Dermis microvascular lymphatic vessel endothelial cell (primary cell): ENCODE measurements at regions not wholly inside any gene's neighbourhood (a gene's known extent, or its start where the extent isn't known, plus 50 kb on each side); places are given as distances from the start of the nearest gene placed in this dataset.

Experiments used
- DNase-seq, 2 donors: peaks; one replicate each; pipeline versions ENCODE4 v3.0.0 to v3.0.0-alpha.2; 2010; ENCODE audit warnings: low read depth in 2 of 2

DNA sequence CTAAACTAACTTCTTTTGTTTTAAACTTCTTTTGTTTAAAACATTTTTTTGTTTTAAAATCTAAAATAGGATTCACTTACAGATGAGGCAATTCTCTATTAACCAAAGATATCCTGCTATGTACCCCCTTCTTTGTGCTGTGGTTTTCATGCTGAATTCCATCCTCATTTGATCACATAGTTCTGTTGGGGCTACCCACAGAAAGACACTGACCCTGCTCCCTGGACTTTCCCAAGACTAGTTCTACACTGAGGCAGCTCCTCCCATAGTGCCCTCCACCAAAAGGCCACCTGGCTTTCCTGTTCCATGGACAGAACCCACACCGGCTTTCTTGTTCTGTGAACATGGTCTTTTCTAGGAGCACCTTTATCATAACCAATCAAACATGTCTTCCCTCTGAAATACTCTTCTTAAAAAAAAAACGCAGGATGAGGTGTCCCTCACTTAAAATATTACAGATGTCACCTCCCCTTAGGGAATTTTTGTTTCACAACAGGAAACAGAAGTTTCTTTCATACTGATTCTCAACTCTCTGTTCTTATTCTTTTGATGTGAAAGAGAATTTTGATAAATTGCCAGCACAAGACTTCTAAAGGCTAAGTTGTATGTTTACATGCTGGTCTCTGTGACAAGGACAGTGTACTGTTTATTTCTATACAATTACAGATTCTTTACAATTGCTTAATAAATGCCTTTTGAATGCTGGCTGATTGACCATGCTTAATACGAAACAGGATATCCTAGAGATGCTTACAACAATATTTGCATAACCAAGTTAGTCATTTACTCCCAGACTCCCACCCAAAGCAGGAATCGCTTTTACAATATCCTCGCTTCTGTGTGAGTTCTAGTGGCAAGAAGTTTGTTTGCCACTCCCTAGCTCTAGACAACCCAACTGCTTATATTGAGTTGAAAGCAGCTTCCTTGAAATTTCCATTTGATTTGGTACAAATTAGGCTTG is 300.4 kb downstream of the DTWD2 start:
- DNase-seq, result no peak

DNA sequence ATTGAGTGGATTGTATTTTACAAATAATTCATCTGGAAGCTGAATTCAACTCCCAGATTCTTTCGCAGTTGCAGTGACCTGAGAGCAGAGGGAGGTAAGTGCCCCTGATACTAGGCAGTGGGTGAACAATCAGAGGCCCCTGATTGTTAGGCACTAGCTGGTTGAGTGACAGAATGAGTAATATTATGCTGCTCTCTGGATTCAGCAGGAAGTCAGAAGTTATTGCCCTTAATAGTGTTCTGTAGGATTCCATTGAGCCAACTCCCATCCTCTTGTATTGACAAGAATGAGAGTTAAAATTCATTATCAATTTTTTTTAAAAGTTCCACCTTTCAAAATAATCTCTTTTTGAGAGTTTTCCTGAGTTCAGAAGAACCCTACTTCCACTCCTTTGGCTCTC is 301.2 kb downstream of the DTWD2 start:
- DNase-seq, result no peak

DNA sequence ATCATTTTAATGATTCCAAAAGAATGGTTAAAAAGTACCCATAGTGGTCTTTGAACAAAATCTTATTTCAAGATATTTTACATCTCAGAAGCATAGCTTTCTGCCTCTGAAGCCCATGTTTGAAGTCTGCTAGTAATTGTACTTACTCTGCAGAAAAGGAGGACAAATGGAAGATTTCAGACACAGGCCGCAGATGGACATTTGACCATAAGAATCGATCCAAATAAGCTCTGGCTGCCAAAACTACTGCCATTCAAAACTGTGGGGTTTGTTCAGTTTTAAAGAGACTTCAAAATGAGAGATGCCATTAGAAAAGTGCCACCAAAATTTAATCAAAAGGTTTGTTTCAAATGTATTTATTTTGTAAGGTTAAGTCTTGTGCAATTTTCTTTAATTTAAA is 306.7 kb downstream of the DTWD2 start:
- no peak for DNase-seq

DNA sequence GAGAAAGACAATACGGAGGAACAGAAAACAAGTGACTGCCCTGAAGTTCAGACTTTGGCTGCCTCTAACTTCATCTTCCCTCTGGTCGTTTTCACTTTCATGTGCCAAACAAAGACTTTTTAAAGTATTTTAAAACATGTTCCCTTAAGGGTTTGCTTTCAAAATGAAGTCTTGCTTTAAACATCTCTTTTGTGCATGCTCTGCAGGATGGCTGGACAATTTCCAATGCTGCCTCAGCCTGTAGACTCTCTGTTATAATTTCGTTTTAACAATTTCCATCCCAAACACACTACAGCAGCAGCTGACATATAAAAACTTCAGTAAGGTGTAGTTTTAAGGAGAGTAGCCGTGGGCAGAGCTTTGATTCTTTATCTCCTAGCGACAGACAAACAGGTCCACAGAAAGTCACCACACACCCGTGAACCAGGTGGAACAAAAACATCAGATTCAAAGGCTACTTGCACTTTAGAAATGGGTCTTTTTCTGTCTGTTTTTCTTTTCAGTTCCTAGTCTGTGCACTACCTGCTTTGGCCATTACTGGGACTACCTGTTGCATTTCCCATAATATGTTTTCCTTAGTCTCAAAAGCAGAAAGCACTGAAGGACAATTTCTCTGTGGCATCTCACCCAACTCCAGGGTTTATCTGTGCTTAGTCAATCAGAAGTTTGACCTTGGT is 308.9 kb downstream of the DTWD2 start:
- no peak for DNase-seq

DNA sequence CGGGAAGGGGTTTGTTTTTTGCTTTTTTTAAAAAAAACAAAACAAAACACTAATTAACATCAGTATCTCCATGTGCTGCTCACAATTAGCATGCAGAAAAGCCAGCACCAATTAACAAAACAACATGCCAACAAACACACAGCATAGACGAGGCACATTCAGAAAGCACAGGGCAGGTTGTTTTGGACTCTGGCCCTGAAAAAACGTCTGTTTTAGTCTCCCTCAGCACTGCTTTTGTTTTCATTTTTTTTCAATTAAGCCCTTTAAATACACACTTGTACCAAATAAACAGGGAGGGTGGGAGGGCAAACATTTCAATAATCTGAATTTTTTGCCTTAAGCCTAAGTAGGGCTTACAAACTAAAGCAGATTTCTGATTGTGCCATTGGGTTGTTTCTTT is 309.6 kb downstream of the DTWD2 start:
- DNase-seq, result no peak

DNA sequence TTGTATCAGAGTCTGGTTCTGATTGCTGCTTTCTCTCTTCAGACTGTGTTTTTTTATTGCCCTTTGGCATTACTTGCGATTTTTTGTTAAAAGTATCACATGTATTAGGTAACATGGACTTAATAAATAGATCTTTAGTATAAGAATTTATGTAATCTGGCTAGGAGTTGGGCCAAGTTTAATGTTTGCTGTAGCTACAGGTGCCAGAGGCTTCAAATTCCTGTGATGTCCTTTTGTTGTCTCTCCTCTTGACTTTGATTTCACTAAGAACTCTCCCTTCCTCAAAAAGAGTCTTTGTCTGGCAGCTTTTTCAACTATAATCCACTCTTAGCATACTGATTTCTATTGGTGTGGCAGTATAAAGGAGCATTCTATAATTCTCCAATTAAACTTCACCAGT is 313.1 kb downstream of the DTWD2 start:
- no peak for DNase-seq

DNA sequence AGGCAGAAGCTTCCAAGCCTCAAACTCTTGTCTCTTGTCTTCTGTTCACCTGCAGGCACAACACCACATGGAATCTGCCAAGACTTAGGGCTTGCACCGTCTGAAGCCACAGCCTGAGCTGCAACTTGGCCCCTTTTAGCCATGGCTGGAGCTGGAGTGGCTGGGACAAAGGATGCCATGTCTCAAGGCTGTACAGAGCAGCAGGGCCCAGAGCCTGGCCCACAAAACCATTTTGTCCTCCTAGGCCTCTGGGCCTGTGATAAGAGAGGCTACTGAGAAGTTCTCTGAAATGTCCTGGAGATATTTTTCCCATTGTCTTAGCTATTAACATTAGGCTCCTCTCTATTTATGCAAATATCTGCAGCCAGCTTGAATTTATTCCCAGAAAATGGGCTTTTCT is 330.8 kb downstream of the DTWD2 start:
- no peak for DNase-seq

DNA sequence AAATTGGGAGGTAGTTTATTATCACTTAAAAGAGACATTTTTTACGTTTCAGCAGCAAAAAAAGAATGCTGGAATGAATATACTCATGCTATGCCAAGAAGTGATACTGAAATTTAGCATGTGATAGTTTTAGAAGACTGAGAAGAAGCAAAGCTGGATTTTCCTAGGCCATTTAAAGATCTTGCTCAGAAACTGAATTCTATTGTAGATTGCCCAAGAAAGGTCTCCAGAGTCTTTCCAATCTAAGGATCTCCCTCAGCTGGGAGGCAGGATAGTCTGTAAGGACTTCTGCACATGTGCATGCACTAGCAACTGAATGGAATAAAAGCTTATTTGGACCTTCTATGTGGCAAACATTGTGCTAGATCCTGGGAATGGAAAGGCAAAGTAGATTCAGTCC is 334.5 kb downstream of the DTWD2 start:
- DNase-seq, result no peak

DNA sequence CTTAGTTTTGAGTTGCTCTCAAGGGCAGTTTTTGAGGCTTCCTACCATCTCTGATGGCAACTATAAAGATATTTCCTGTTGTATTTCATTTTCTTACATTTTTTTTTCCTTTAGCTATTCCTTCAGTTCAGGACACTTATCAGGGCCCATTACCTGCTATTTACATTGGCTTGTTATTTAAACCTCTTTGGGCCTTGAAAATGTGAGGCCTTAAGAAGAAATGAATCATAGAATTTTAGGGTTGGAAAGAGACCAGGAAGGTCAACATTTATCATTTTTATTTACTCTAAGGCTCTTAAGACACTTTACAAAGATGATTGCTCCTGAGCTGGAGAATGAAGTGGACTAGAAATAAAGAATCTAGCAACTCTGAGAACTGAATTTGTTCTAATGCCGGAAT is 335.2 kb downstream of the DTWD2 start:
- DNase-seq, result no peak

DNA sequence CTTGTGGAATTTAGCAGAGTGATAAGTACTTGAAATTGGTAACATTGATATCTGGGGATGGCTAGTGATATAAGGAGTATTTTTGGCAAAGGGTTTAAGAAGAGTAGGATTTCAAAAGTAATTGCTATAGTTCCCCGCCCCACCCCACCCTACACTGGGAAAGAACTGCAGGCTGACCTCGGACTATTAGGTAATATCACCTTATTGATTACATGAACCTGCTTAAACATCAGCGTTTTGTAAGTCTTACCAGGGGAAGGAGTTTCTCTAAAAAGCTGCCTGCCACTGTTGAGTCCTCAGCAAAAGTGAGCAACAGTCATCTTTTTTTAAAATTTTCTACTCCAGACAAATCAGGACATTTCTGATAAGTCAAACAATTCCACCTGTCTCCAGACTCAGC is 337.3 kb downstream of the DTWD2 start:
- DNase-seq, result no peak

DNA sequence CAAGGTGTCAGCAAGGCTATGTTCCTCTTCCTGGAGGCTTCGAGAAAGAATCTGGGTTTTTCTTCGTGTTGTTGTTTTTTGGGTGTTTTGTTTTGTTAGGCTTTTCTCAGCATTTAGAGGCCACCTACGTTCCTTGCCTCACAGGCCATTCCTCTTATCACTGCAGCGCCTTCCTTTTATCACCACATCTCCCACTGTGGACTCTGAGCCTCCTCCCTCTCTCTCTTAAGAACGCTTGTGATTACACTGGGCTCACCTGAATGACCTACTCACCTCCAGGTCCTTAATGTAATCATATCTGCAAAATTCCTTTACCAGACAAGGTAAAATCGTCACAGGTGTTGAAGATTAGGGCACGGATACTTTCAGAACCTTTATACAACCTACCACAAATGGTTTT is 340.8 kb downstream of the DTWD2 start:
- no peak for DNase-seq

DNA sequence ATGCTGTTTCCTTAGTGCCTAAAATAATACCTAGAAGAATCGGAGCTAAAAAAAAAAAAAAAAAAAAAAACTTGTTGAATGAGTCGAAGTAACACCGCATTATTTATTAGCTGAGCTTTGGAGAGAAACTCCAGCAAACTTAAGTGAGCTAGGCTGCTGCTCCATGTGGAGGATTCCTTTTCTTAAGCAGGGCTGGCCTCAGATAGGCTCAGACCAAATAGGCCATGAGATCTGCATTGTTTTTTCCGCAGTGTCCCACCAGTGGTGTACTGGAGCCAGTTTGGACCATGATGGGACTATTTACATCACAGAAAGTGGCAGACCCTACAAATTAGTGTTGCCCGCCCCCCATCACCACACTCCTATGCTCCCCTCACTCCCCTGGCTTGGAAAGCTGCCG is 341.4 kb downstream of the DTWD2 start:
- DNase-seq, result no peak

DNA sequence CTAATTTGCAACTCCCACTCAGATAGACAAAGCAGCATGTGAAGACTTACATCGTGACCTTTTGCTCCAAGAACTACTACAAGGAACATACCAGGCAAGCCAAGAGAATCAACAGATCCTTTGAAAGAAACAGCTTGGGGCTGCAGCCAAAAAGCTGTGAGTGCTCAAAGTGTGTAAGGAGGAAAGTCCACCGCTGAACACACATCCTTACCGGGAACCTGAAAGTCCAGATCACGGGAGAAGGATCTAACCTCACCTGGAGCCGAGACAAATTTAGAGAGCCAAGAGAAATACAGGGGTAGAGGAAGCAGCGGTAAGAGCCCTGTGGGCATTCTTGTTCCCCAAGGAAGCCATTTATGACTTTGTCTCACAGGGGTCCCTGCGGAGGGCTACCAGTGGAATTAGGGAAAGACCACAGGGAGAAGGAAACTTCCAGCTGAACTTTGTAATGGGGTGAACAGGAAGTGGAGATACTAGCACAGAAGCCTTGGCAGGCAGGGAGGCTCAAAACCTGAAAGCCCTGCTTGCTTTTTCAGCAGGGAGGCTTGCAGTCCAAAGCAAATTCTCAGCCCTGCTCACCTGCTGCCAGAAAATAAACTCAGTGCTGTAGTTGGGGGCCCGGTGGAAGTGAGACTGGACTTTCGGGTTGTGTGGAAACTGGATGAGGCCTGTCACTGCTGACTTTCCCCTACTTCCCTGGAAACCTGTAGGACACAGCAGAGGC is 350.2 kb downstream of the DTWD2 start:
- DNase-seq, result no peak

DNA sequence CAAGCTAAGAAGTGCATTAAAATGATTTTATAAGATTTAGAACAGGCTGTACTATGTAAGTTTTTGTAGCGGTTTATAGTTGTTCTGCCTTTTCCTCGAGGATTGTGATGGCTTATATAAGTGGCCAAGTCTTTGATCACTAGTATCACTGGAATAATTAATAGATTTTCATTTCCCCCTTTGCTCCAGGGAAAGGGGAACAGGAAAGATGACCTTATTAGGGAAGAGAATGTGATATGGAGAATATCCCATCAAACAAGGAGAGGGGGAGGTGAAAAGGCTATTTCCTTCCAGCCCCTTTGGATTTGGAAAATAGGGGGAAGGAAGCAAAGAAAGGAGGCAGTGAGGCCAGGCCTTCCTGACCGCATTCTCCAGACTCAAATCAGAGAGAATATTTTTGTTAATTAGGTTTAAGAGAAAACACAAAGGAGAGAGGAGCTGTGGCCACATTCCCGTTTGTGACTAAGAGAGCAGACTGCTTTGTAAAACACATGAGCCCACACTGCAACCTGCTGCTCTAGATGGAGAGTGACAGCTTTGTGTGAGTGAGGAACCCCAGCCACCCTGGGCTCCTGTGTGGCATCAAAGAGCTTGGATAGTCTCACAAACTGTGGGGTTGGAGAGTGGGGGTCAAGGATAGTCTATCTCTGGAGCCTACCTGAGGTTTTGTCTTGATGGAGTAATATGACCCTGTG is 359.5 kb downstream of the DTWD2 start:
- no peak for DNase-seq

DNA sequence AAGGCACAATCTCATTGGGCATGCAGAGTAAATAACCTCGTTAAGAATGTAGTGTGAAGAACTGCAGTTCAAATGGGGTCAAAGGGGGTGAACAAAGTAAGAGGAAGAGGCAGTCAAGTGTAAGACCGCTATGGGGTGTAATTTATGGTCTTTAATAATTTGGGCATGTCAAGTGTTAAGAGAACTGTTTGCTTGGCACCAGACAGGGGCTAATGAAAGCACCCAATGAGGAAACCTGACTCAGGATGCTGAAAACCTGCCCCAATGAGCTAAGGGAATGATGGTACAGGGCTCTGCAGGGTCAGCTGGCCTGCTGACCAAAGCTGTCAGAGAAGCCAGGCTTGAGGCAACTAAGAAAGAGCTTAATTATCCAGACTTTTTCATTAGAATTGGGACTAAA is 368.1 kb downstream of the DTWD2 start:
- no peak for DNase-seq

DNA sequence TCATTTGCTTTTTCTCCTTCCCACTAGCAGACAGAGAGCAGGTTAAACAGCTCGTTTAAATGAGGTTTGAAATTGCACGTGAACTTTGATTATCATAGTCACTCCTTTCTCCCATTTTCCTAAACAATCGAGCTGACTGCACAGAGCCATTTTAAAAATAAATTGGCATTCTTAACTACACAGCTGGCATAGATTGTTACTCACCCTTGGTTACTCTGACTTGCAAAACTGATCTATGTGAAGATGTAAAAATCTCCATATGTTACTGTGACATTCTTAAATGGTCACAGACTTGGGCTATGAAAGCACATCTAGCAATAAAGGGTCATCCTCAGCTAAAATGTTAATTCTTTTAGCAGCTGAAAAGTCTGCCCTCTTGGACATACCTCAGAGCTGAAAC is 368.5 kb downstream of the DTWD2 start:
- no peak for DNase-seq

DNA sequence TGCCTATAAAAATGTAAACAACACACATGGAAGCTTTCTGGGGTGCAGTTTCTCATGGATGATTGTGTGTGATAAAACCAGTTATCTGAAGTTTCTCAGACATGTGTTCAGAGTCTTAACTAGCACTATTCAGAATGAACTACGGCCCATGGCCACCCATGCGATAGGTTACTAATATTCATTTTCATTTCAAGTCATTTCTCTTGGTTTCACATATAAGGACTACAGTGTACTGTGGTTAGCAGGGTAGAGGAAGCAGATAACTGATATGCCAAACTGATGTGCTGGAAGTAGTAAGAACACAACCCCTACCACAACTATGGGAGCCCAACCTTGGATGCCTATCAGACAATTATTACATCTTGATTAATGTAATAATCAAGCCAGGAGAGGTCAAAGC is 372.1 kb downstream of the DTWD2 start:
- no peak for DNase-seq

DNA sequence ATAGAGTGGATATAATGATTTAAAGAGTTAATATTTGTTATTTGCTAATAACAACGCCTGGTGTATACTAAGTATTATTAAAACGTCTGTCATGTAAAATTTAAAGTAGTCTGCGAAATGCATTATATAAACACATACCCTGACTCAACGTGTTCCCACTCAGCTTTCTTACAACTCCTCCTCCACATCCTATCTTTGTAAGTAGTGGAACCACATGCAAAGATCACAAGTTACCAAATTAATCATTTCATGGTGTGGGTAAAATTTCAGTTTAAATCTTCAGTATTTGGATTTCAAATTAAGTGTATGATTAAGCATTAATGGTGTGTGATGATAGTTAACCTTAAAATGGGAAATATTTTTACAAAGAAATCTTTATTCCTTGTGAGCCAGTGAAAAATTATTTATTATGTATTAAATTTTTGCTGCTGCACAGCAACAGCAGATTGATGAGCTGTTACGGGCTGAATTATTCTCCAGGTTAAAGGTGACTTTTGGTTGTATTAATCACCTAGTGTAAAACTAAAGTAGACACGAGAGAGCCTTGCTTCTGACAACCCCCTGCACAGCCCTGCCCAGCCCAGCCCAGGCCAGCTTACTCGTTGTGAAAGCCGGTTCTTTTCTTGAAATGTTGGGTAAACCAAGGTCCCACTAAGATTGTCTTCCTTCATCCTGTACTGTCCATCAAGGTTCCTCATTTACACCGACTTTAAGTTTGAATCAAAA is 373.5 kb downstream of the DTWD2 start:
- no peak for DNase-seq

DNA sequence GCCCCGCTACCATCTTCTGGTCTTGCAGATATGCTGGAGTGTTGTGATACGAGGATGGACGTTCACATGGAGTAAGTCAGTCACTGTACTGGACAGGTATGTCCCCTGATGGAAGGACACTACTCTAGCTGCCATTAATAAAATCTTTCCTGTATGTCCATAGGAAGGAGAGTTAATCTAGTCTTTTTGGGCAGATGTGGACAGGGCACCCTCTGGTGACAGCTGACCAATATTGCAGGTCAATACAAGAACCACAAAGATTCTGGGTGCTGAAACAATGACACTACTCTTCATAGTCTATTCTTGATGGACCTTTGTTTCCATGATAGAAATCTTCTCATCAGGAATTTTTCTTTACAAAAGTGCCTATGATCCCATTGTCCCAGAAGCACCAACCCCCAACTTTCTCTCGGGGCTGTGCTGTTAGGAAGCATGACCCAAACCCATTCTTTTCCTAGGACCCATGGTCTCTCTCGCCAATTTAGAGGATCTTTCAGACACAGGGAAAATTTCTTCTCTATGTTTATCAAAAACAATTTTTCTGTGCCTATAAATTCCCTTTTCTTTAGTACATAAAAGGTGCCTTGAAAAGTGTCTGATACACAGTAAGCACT is 376.9 kb downstream of the DTWD2 start:
- no peak for DNase-seq

DNA sequence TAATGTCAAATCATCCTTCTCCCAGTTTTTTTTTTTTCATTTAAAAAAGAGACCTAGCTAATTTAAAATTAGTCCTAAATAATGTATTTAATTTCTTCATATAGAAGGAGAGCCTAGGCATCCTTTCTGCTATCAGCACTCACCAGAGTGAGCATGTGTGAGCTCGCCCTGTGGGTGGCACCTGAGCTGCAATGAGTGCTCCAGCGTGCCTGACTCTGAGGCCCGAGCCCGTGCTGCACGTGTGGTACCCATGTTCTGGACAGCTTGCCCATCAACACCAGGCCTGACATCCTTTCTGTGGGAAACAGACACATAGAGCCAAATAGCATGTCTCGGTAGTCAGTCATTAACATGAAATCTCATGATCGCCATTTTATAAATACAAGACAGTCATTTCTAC is 381.4 kb downstream of the DTWD2 start:
- no peak for DNase-seq

DNA sequence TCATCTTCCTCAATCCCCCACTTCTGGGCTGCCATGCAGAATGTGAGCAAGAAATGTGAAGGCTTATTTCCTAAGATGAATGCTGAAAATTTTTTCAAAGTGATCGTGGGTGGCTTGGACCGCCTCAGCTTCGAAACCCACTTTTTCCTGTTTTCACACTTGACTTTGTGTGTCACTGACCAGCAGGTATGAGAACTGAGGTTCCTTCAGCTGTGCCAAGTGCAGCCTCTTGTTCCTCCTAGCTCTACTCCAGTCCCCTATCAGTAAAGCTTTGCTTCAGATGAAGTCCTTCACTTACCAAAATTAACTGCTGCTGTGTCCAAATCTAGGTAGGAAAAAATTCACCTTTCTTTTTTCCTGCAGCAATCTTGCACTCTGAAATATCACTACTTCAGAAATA is 382.6 kb downstream of the DTWD2 start:
- no peak for DNase-seq
